ENCODE measurements at regions not wholly inside any gene's neighbourhood (a gene's known extent, or its start where the extent isn't known, plus 50 kb on each side); places are given as distances from the start of the nearest gene placed in this dataset.

DNA sequence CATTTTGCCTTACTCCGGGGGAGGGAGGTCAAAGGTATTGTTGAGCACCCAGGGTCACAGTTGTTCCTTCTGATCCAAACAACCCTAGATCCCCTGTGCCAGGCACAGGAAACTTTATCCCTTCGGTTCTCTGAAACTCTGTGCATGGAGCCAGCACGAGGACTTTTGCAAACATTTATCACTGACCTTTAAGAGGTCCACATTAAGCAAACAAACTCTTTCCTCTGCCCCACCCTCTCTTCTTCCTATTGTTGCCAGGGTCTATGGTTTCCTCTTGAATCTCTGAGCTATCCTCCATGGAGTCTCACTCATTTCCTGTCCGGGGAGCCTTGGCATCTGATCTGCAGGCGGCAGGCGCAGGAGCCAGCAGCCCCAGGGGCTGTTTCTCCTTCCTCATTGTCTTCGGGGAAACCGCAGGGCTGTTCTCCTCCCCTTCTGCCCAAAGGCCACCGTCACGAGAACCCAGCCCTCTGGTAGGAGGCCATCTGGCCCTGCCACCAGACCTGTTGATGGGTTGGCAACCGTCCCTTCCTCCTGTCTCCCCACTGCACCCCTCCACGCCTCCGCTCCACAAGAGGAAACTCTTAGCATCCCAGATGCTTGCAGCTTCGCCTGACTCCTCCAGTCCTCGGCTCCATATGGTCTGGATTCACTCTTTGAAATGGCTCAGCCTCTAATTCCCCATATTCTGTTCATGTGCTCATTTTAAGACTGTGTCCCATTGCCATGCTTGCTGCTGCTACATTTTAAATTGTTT lies 327.3 kb upstream of the NRP1 start:
- TF ChIP-seq, protein P1, sequence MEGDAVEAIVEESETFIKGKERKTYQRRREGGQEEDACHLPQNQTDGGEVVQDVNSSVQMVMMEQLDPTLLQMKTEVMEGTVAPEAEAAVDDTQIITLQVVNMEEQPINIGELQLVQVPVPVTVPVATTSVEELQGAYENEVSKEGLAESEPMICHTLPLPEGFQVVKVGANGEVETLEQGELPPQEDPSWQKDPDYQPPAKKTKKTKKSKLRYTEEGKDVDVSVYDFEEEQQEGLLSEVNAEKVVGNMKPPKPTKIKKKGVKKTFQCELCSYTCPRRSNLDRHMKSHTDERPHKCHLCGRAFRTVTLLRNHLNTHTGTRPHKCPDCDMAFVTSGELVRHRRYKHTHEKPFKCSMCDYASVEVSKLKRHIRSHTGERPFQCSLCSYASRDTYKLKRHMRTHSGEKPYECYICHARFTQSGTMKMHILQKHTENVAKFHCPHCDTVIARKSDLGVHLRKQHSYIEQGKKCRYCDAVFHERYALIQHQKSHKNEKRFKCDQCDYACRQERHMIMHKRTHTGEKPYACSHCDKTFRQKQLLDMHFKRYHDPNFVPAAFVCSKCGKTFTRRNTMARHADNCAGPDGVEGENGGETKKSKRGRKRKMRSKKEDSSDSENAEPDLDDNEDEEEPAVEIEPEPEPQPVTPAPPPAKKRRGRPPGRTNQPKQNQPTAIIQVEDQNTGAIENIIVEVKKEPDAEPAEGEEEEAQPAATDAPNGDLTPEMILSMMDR (IDR thresholded peaks at IDR 0.05; ENCODE audit: extremely low read depth, insufficient read depth, missing control alignments), result no peak
- DNase-seq (ENCODE audit: low spot score), result no peak
- in situ Hi-C loops (cut with MboI; ENCODE audit: low pct_unique_long_range_greater_than_20kb, low sequenced_read_pairs, unreplicated experiment), result no loop called here

DNA sequence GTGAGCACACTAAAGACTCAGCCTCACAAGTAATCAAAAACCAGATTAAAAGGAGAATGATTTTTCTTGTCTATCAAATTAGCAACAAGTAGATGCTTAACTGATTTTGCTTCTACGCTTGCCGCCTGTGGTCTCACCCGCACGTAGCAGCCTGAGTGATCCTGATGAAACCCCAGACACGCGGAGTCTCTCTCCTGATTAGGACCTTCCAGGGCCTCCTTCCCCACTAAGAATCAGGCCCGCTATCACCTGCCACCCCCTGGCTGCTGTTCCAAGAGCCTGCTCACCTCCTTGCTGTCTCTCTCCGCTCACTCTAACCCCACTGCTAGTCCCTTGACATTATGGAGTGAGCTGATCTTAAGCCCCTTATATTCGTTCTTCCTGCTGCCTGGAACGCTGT lies 325.9 kb upstream of the NRP1 start:
- TF ChIP-seq, protein P1 (IDR thresholded peaks at IDR 0.05; ENCODE audit: extremely low read depth, insufficient read depth, missing control alignments), result no peak
- no peak for DNase-seq (ENCODE audit: low spot score)
- in situ Hi-C loops (cut with MboI; ENCODE audit: low pct_unique_long_range_greater_than_20kb, low sequenced_read_pairs, unreplicated experiment), result no loop called here

DNA sequence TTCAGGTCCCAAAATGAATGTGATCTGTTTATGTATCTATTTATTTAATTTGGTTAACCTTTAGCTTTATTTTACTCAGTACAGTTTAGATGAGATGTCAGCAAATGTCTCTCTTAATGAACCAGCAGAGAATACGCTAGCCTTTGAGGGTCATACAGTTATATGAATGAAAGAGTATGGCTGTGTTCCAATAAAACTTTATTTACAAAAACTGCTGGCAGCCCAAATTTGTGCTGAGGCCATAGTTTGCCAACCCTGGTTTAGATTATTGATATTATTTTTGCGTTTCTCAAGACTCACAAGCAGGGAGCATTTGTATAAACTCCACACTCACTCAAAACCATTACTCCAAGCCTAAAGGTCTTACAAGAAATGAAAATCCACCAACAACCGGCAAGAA lies 323.4 kb upstream of the NRP1 start:
- DNase-seq (ENCODE audit: low spot score), result no peak
- TF ChIP-seq, protein P1 (IDR thresholded peaks at IDR 0.05; ENCODE audit: extremely low read depth, insufficient read depth, missing control alignments), result no peak
- in situ Hi-C loops (cut with MboI; ENCODE audit: low pct_unique_long_range_greater_than_20kb, low sequenced_read_pairs, unreplicated experiment), result no loop called here

DNA sequence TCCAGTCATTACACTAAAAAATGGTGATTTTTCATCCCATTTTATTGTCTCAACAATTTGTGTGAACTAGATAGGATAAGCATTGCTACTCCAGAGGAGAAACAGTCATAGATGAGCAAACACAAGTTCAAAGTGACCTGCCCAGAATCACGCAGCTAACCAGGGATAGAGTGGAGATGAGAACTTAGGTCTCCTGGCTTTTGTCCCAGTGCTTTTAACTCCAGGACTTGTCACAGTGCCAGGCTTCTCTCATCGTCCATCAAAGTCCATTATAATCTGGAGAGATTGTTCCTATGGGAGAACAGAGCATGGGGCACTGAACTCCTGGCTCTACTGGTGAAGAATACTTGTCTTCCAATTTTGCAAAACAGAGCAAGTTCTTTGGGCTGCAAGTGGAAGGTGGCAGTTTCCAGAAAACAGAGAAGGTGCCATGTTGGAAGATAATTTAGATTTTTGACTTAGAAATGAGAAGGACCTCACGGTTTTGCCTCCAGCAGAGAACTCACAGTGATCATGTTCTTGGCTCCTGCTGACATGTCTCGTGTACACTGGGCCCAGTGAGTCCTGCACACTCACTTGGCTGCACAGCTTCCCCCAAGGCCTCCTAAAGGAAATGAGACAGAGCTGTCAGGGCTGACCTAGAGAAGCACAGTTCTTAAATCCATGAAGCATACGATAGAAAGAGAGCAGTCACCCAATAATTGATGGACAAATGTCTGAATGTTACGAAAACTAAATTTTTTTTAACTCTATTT lies 322.9 kb upstream of the NRP1 start:
- in situ Hi-C loops (cut with MboI; ENCODE audit: low pct_unique_long_range_greater_than_20kb, low sequenced_read_pairs, unreplicated experiment), result no loop called here
- TF ChIP-seq, protein P1 (IDR thresholded peaks at IDR 0.05; ENCODE audit: extremely low read depth, insufficient read depth, missing control alignments), result no peak
- DNase-seq (ENCODE audit: low spot score), result no peak

DNA sequence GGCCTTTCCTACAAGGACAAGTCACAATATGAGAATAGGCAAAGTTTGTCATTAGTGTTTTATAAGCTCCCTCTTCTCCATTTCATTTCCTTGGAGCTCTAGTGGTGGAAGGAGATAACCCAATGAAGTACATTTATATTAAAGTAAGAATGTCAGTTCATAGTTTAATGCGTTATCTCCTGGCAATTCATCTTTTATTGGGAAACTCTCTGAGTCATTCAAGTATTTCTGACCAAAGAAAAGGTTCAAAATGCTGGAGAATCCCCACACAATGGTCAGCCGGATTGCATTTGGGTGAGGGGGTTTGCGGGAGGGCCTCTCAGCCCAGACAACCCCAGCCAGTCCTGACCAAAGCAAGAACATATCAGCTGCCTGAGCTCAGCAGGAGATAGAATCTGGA lies 321.5 kb upstream of the NRP1 start:
- in situ Hi-C loops (cut with MboI; ENCODE audit: low pct_unique_long_range_greater_than_20kb, low sequenced_read_pairs, unreplicated experiment), result no loop called here
- no peak for DNase-seq (ENCODE audit: low spot score)
- TF ChIP-seq, protein P1 (IDR thresholded peaks at IDR 0.05; ENCODE audit: extremely low read depth, insufficient read depth, missing control alignments), result no peak

DNA sequence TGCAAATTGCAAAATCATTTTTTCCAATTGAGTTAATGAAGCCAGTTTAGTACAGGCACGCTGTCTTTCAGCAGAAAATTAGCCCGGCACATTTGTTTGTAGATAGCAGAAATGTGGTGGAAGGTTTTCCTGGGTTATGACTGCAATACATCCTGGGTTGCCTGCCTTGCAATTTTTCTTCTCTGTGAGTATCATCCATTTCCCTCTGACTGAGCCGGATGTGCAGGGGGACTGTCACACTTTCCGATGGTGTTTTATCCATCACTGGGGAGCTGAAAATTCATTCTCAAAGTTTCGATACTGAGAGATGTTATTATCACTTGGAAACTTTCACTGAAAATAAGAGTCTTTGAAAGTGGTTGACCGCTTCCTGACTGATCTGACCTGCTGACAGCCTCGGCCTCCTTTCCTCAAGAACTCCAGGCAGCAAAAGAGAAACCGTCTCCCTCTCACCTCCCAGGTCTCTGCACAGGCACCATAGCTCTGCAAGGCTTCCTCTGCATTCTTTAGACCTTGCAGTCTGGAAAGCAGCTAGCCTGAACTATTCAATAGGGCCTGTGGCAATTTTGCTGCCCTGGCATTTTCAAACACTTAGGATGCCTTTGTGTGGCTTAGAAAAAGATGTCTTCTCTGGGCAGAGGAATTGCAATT lies 320.8 kb upstream of the NRP1 start:
- TF ChIP-seq, protein P1 (IDR thresholded peaks at IDR 0.05; ENCODE audit: extremely low read depth, insufficient read depth, missing control alignments), result no peak
- no peak for DNase-seq (ENCODE audit: low spot score)

More for the DNA sequence above, 320.8 kb upstream of the NRP1 start:
- in situ Hi-C loops (cut with MboI; ENCODE audit: low pct_unique_long_range_greater_than_20kb, low sequenced_read_pairs, unreplicated experiment), result no loop called here
